ENCODE measurements at regions not wholly inside any gene's neighbourhood (a gene's known extent, or its start where the extent isn't known, plus 50 kb on each side); places are given as distances from the start of the nearest gene placed in this dataset.

DNA sequence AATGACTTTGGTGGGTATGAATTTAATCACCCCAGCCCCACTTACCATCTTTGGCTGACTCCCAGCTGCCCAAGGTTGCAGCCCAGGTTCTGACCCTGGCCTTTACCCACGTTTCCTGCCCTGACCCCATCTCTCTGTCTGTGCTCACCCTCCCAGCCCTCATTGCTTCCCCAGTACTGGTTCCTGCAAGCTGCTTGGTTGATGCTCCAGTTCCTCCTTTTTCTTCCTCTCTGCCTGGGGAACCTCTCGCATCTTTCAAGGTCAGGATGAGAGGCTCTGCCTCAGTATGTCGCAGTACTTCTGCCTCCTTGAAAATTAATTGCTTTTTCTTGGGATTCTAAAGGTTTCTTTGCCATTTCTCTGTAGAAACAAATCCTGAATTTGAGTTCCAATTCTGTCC, 263.8 kb upstream of the ZNF32 start:
- Histone ChIP-seq H3K9ac (ENCODE audit: low read length) (no peak overlapping the region), H2AFZ (ENCODE audit: low read depth, low read length) (no peak overlapping the region), H3K27me3 (ENCODE audit: low read depth, low read length) (no peaks in the 10 kb centered on the region), H3K27ac (ENCODE audit: low read length) (no peak overlapping the region), H4K20me1 (ENCODE audit: insufficient read depth, low read length) (no peaks in the 10 kb centered on the region), H3K79me2 (ENCODE audit: low read length) (no peaks in the 10 kb centered on the region), H3K9me3 (ENCODE audit: insufficient read depth, low read length) (no peaks in the 10 kb centered on the region), H3K4me1 (ENCODE audit: low read length) (no peaks in the 10 kb centered on the region), H3K4me2 (ENCODE audit: low read length) (no peak overlapping the region), H3K4me3 (ENCODE audit: low read length) (no peak overlapping the region), H3K36me3 (replicated peaks; ENCODE audit: low read depth, low read length) (no peaks in the 10 kb centered on the region)
- TF ChIP-seq, protein P1, sequence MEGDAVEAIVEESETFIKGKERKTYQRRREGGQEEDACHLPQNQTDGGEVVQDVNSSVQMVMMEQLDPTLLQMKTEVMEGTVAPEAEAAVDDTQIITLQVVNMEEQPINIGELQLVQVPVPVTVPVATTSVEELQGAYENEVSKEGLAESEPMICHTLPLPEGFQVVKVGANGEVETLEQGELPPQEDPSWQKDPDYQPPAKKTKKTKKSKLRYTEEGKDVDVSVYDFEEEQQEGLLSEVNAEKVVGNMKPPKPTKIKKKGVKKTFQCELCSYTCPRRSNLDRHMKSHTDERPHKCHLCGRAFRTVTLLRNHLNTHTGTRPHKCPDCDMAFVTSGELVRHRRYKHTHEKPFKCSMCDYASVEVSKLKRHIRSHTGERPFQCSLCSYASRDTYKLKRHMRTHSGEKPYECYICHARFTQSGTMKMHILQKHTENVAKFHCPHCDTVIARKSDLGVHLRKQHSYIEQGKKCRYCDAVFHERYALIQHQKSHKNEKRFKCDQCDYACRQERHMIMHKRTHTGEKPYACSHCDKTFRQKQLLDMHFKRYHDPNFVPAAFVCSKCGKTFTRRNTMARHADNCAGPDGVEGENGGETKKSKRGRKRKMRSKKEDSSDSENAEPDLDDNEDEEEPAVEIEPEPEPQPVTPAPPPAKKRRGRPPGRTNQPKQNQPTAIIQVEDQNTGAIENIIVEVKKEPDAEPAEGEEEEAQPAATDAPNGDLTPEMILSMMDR (IDR thresholded peaks at IDR 0.05; ENCODE audit: low read depth, low read length), result no peak
- TF ChIP-seq EZH2phosphoT487 (IDR thresholded peaks at IDR 0.05; ENCODE audit: low read depth), result no peak

DNA sequence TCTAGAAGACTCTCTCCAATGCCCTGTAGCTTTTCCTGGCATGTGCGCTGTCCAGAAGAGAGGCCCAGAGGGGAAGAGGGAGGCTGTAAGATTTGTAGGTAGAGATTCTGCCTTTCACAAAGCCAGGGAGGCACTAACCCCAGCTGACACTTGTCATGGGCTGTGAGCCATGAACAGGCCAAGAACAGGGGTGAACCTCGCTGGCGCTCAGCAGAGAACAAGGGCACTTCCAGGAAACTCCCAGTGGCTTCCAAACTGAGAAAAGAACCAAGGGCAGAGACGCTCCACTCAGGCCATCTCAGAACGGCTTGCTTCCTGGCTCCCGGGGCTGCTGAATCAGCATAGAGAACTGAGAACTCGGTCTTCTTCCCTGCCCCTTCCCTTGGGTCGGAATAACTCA, 257.8 kb upstream of the ZNF32 start:
- Histone ChIP-seq H3K4me3 (ENCODE audit: low read length) (no peak overlapping the region), H4K20me1 (ENCODE audit: insufficient read depth, low read length) (no peaks in the 10 kb centered on the region), H2AFZ (ENCODE audit: low read depth, low read length) (no peak overlapping the region), H3K36me3 (replicated peaks; ENCODE audit: low read depth, low read length) (no peaks in the 10 kb centered on the region), H3K4me1 (ENCODE audit: low read length) (peaks cover 7% of the 10 kb centered on the region), H3K27me3 (ENCODE audit: low read depth, low read length) (no peaks in the 10 kb centered on the region), H3K79me2 (ENCODE audit: low read length) (no peaks in the 10 kb centered on the region), H3K4me2 (ENCODE audit: low read length) (no peak overlapping the region), H3K9me3 (ENCODE audit: insufficient read depth, low read length) (no peaks in the 10 kb centered on the region), H3K9ac (ENCODE audit: low read length) (no peak overlapping the region), H3K27ac (ENCODE audit: low read length) (no peak overlapping the region)
- no peak for TF ChIP-seq EZH2phosphoT487 (IDR thresholded peaks at IDR 0.05; ENCODE audit: low read depth)
- TF ChIP-seq, protein P1 (IDR thresholded peaks at IDR 0.05; ENCODE audit: low read depth, low read length), result no peak

DNA sequence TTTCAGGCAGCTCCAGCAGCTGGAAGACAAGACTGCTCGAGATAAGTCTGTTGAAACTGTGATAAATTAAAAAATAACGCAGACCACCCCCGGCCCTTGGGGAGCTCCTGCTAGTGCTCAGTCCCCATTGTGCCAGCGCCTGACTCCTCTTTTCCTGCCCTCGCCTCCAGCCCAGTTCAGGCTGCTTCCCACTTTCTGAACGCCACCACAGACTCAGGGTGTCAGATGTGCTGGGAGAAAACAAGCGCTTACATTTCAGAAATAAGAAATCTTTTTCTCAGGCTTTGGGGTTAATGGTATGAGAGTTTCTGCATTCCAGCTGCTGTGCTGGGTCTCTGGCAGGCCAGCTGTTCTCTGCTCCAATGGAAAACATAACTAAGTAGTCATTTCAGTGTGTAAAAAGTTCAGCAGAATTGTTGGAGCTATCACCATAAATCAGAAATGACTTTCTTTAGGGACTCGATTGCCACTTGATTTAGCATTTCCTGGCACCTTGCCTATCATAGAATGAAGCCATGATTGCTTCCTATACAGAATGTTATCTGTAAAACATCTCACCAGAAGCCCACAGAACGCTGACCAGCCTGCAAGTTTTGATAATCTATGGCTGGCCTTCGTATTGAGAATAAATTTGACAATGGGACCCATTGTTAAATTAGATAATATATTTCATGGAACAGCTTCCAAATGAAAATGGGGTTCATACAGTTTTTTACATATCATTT, 257.0 kb upstream of the ZNF32 start:
- H3K4me1 ChIP-seq (ENCODE audit: low read length), result peaks cover 10% of the 10 kb centered on the region
- no peaks in the 10 kb centered on the region for H3K27me3 ChIP-seq (ENCODE audit: low read depth, low read length)
- H3K9ac ChIP-seq (ENCODE audit: low read length), result no peak overlapping the region
- no peaks in the 10 kb centered on the region for H3K9me3 ChIP-seq (ENCODE audit: insufficient read depth, low read length)
- no peaks in the 10 kb centered on the region for H3K79me2 ChIP-seq (ENCODE audit: low read length)
- no peak overlapping the region for H3K4me3 ChIP-seq (ENCODE audit: low read length)
- H3K4me2 ChIP-seq (ENCODE audit: low read length), result no peak overlapping the region
- H4K20me1 ChIP-seq (ENCODE audit: insufficient read depth, low read length), result no peaks in the 10 kb centered on the region
- no peaks in the 10 kb centered on the region for H3K36me3 ChIP-seq (replicated peaks; ENCODE audit: low read depth, low read length)
- TF ChIP-seq EZH2phosphoT487 (IDR thresholded peaks at IDR 0.05; ENCODE audit: low read depth), result no peak
- TF ChIP-seq, protein P1 (IDR thresholded peaks at IDR 0.05; ENCODE audit: low read depth, low read length), result no peak
- H3K27ac ChIP-seq (ENCODE audit: low read length), result no peak overlapping the region
- H2AFZ ChIP-seq (ENCODE audit: low read depth, low read length), result no peak overlapping the region

DNA sequence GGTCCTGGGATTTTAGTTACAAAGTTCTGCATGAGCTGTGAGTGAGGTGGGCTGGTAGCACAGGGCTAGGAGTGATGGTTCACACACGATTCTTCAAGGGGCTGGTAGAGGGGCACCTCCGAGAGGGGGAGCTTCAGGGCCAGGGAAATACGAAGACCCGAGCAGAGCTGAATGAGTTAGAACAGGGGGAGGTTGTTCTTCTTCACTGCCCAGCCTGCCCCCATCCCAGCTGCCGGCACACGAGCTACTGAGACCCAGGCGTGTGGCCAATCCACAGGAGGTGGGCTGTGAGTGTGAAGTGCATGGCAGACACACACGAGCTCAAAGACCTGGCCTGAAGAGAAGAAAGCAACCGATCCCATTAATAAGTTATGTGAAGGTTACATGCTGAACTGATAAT, 256.2 kb upstream of the ZNF32 start:
- Histone ChIP-seq H3K9me3 (ENCODE audit: insufficient read depth, low read length) (no peaks in the 10 kb centered on the region), H3K79me2 (ENCODE audit: low read length) (no peaks in the 10 kb centered on the region), H3K9ac (ENCODE audit: low read length) (no peak overlapping the region), H3K27ac (ENCODE audit: low read length) (no peak overlapping the region), H3K4me2 (ENCODE audit: low read length) (no peak overlapping the region), H3K4me1 (ENCODE audit: low read length) (peaks cover 10% of the 10 kb centered on the region), H3K4me3 (ENCODE audit: low read length) (no peak overlapping the region), H3K36me3 (replicated peaks; ENCODE audit: low read depth, low read length) (no peaks in the 10 kb centered on the region), H4K20me1 (ENCODE audit: insufficient read depth, low read length) (no peaks in the 10 kb centered on the region), H2AFZ (ENCODE audit: low read depth, low read length) (no peak overlapping the region), H3K27me3 (ENCODE audit: low read depth, low read length) (no peaks in the 10 kb centered on the region)
- TF ChIP-seq, protein P1 (IDR thresholded peaks at IDR 0.05; ENCODE audit: low read depth, low read length), result peak; percentile 15; the same call in 1 of the 2 replicates
- TF ChIP-seq EZH2phosphoT487 (IDR thresholded peaks at IDR 0.05; ENCODE audit: low read depth), result no peak
